CD14-positive monocyte (primary cell): ENCODE measurements at regions not wholly inside any gene's neighbourhood (a gene's known extent, or its start where the extent isn't known, plus 50 kb on each side); places are given as distances from the start of the nearest gene placed in this dataset.

ENCODE experiments used
- DNase-seq, 3 donors: peaks; one replicate each; pipeline ENCODE4 v3.0.0-alpha.2; 2011 to 2022
- H2AFZ ChIP-seq: 2 replicates; pipeline ENCODE4 v1.6.0; 2012; ENCODE audit warnings: mild to moderate bottlenecking, low read depth, low read length, inconsistent platforms; ENCODE audit not compliant: insufficient read depth, poor library complexity, severe bottlenecking
- H3K27ac ChIP-seq, 2 donors: 1 replicate in 1 of 2; 2 replicates in 1 of 2; pipeline ENCODE4 v1.5.1; 2012 to 2013; ENCODE audit warnings: low read length in 2 of 2, control low read depth in 1 of 2, inconsistent platforms in 1 of 2, low read depth in 1 of 2, mild to moderate bottlenecking in 1 of 2
- H3K27me3 ChIP-seq, 2 donors: one replicate each; pipeline versions ENCODE4 v1.6.0 to v1.6.1; 2011 to 2013; ENCODE audit warnings: low read length in 2 of 2; ENCODE audit not compliant: control insufficient read depth in 2 of 2, insufficient read depth in 2 of 2
- H3K36me3 ChIP-seq, 2 donors: replicated peaks in 1 of 2; 1 replicate in 1 of 2; 2 replicates in 1 of 2; pipeline versions ENCODE4 v1.5.1 to v1.6.1; 2012 to 2013; ENCODE audit warnings: low read length in 2 of 2, control low read depth in 1 of 2, inconsistent platforms in 1 of 2, mild to moderate bottlenecking in 1 of 2; ENCODE audit not compliant: insufficient read depth in 2 of 2, control insufficient read depth in 1 of 2
- H3K4me1 ChIP-seq, 2 donors: 1 replicate in 1 of 2; 2 replicates in 1 of 2; pipeline versions ENCODE4 v1.5.1 to v1.6.1; 2012 to 2013; ENCODE audit warnings: low read length in 2 of 2, control low read depth in 1 of 2, inconsistent platforms in 1 of 2, mild to moderate bottlenecking in 1 of 2, moderate library complexity in 1 of 2; ENCODE audit not compliant: insufficient read depth in 2 of 2, control insufficient read depth in 1 of 2
- H3K4me2 ChIP-seq: replicated peaks from 2 replicates; pipeline ENCODE3; 2012; ENCODE audit warnings: low read length, moderate library complexity, mild to moderate bottlenecking; ENCODE audit not compliant: poor library complexity, severe bottlenecking; ENCODE audit errors: extremely low read depth
- H3K4me3 ChIP-seq, 3 experiments: fragments of 200-600 bp in 1 of 3; sonication (generic) in 1 of 3; replicated peaks in 1 of 3; 1 replicate in 2 of 3; 2 replicates in 1 of 3; pipeline ENCODE4 v1.5.1; 2011 to 2013; ENCODE audit warnings: low read length in 3 of 3, mild to moderate bottlenecking in 3 of 3, control low read depth in 2 of 3, low read depth in 2 of 3, inconsistent platforms in 1 of 3, moderate library complexity in 1 of 3
- H3K79me2 ChIP-seq: 2 replicates; pipeline ENCODE4 v1.6.0; 2012; ENCODE audit warnings: mild to moderate bottlenecking, control low read depth, inconsistent platforms, low read length, moderate library complexity; ENCODE audit not compliant: insufficient read depth
- H3K9ac ChIP-seq: 2 replicates; pipeline ENCODE4 v1.6.0; 2017; ENCODE audit warnings: low read length, mild to moderate bottlenecking; ENCODE audit not compliant: insufficient read depth, poor library complexity, severe bottlenecking
- H3K9me3 ChIP-seq, 2 donors: replicated peaks in 1 of 2; 1 replicate in 1 of 2; 2 replicates in 1 of 2; pipeline versions ENCODE4 v1.5.1 to v1.6.1; 2012 to 2013; ENCODE audit warnings: low read length in 2 of 2, control low read depth in 1 of 2; ENCODE audit not compliant: control insufficient read depth in 1 of 2, insufficient read depth in 1 of 2
- H4K20me1 ChIP-seq: 2 replicates; pipeline ENCODE4 v1.6.0; 2012; ENCODE audit warnings: mild to moderate bottlenecking, low read length, control low read depth, moderate library complexity; ENCODE audit not compliant: insufficient read depth
- H3K27ac Mint-ChIP-seq, 7 donors: one replicate each; pipeline ENCODE4 v1.8.0; 2020; ENCODE audit warnings: mild to moderate bottlenecking in 7 of 7, mixed read lengths in 7 of 7, moderate library complexity in 6 of 7, inconsistent platforms in 2 of 7
- H3K27me3 Mint-ChIP-seq, 3 donors: one replicate each; pipeline ENCODE4 v1.8.0; 2021 to 2022; ENCODE audit warnings: low read depth in 3 of 3, mild to moderate bottlenecking in 3 of 3, mixed read lengths in 3 of 3, moderate library complexity in 3 of 3, inconsistent platforms in 1 of 3
- H3K36me3 Mint-ChIP-seq, 2 donors: one replicate each; pipeline ENCODE4 v1.8.0; 2020; ENCODE audit warnings: mixed read lengths in 2 of 2, inconsistent platforms in 1 of 2, mild to moderate bottlenecking in 1 of 2
- H3K4me1 Mint-ChIP-seq: one replicate; pipeline ENCODE4 v1.8.0; 2020; ENCODE audit warnings: mild to moderate bottlenecking, mixed read lengths
- H3K4me3 Mint-ChIP-seq, 2 donors: one replicate each; pipeline ENCODE4 v1.8.0; 2020; ENCODE audit warnings: mild to moderate bottlenecking in 2 of 2, mixed read lengths in 2 of 2, moderate library complexity in 1 of 2
- H3K9me3 Mint-ChIP-seq, 7 donors: one replicate each; pipeline ENCODE4 v1.8.0; 2020 to 2022; ENCODE audit warnings: mixed read lengths in 7 of 7, mild to moderate bottlenecking in 6 of 7, moderate library complexity in 6 of 7, inconsistent platforms in 2 of 7
- WGBS: methylation state at CpG from one replicate; pipeline ENCODE4 v1.1.5; 2013; ENCODE audit warnings: missing lambda C conversion rate; ENCODE audit not compliant: insufficient coverage; 5-methylcytosine and 5-hydroxymethylcytosine counted together
- intact Hi-C, 2 donors: fragments of 100-400 bp; cut with micrococcal nuclease; formaldehyde crosslinking; loops; one replicate each; pipeline versions ENCODE4 v1.15.0 to v1.15.1; 2023
- TF ChIP-seq, protein P1 (sequence below): fragments of 200-600 bp; IDR thresholded peaks from one replicate; pipeline ENCODE4 v1.8.0; 2022; ENCODE audit warnings: antibody characterized with exemption, mild to moderate bottlenecking

DNA sequence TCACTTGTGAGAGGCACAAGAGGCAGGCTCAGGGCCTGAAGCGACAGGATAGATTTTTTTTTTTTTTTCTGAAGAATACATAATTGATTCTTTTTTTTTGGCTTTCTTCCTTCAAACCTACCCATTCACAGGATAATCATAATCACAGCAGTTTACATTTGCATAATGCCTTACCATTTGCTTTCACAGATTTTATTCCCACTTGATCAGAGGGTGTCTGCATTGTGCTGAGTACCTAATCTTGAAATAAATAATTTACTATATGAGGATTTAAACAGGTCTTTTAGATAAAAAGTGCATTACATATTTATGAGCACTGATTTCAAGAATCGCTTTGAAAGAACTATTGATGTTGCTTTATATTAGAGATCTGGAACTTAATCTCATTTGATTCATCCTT lies 219.3 kb downstream of the SPRY1 start:
- Mint-ChIP-seq H3K4me3 (no peak overlapping the region), H3K36me3 (no peaks in the 10 kb centered on the region), H3K4me1 (peaks cover 28% of the 10 kb centered on the region), H3K9me3 (peaks cover 0 to 3% (median 0%) of the 10 kb centered on the region in 7 donors), H3K27ac (no peak overlapping the region), H3K27me3 (peaks cover 10 to 21% (median 12%) of the 10 kb centered on the region in 3 donors)
- H4K20me1 ChIP-seq, result no peaks in the 10 kb centered on the region
- no peak overlapping the region for H3K4me2 ChIP-seq
- no peak overlapping the region for H3K27ac ChIP-seq
- H3K79me2 ChIP-seq, result no peaks in the 10 kb centered on the region
- WGBS, result no CpG with 5 or more reads among the region's 2 CpGs
- peaks cover 10 to 15% of the 10 kb centered on the region in 2 donors for H3K27me3 ChIP-seq
- no peak for DNase-seq
- no peak overlapping the region for H2AFZ ChIP-seq
- no peaks in the 10 kb centered on the region for H3K36me3 ChIP-seq
- H3K9me3 ChIP-seq, result no peaks in the 10 kb centered on the region
- TF ChIP-seq, protein P1, sequence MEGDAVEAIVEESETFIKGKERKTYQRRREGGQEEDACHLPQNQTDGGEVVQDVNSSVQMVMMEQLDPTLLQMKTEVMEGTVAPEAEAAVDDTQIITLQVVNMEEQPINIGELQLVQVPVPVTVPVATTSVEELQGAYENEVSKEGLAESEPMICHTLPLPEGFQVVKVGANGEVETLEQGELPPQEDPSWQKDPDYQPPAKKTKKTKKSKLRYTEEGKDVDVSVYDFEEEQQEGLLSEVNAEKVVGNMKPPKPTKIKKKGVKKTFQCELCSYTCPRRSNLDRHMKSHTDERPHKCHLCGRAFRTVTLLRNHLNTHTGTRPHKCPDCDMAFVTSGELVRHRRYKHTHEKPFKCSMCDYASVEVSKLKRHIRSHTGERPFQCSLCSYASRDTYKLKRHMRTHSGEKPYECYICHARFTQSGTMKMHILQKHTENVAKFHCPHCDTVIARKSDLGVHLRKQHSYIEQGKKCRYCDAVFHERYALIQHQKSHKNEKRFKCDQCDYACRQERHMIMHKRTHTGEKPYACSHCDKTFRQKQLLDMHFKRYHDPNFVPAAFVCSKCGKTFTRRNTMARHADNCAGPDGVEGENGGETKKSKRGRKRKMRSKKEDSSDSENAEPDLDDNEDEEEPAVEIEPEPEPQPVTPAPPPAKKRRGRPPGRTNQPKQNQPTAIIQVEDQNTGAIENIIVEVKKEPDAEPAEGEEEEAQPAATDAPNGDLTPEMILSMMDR, result no peak
- H3K9ac ChIP-seq, result no peak overlapping the region
- no peak overlapping the region for H3K4me3 ChIP-seq
- H3K4me1 ChIP-seq, result peaks cover 25 to 27% of the 10 kb centered on the region in 2 donors
- intact Hi-C loops, result no loop called here

- peaks cover 15 to 20% of the 10 kb centered on the region in 2 donors for H3K27me3 ChIP-seq
- no peaks in the 10 kb centered on the region for H3K36me3 ChIP-seq
- H3K4me2 ChIP-seq, result peak overlapping the region; percentile 55
- no peaks in the 10 kb centered on the region for H3K9me3 ChIP-seq
- Mint-ChIP-seq H3K36me3 (no peaks in the 10 kb centered on the region), H3K4me3 (peak overlapping the region in 1 of 2 donors; percentile 61), H3K4me1 (peaks cover 36% of the 10 kb centered on the region), H3K27ac (peak overlapping the region; percentile 52 to 99 (median 95)), H3K27me3 (peaks cover 10 to 22% (median 14%) of the 10 kb centered on the region in 3 donors), H3K9me3 (peaks cover 0 to 2% (median 0%) of the 10 kb centered on the region in 7 donors)
- H3K79me2 ChIP-seq, result no peaks in the 10 kb centered on the region
- TF ChIP-seq, protein P1, result no peak
- intact Hi-C loops, result no loop called here
- H3K9ac ChIP-seq, result no peak overlapping the region
- peaks cover 29 to 31% of the 10 kb centered on the region in 2 donors for H3K4me1 ChIP-seq
- DNase-seq, result peak; percentile 92 to 97 (median 95)
- no peak overlapping the region for H2AFZ ChIP-seq
- peak overlapping the region in 1 of 2 donors; percentile 75 for H3K27ac ChIP-seq
- no peaks in the 10 kb centered on the region for H4K20me1 ChIP-seq
- H3K4me3 ChIP-seq, result peak overlapping the region in 1 of 3 experiments; percentile 28
- WGBS, result 7% methylated on average over 3 of the region's 6 CpGs
Measured at GRCh38 chr4:123616951-123617461, 220.4 kb downstream of the SPRY1 start.
